Body of pancreas (tissue), 4 donors: ENCODE measurements at regions not wholly inside any gene's neighbourhood (a gene's known extent, or its start where the extent isn't known, plus 50 kb on each side); places are given as distances from the start of the nearest gene placed in this dataset.

Experiments used
- POLR2A ChIP-seq, 3 donors: fragments of 450-650 bp; IDR thresholded peaks; one replicate each; pipeline ENCODE4 v1.6.1; 2016; ENCODE audit warnings: antibody characterized with exemption in 3 of 3, mild to moderate bottlenecking in 2 of 3
- TF ChIP-seq, protein P1 (sequence below), 7 experiments: fragments of 450-650 bp in 4 of 7; fragments of 200-600 bp in 3 of 7; sonication (generic) in 3 of 7; IDR thresholded peaks; one replicate each; pipeline ENCODE4 v1.5.1; 2016 to 2019; ENCODE audit warnings: antibody characterized with exemption in 7 of 7

DNA sequence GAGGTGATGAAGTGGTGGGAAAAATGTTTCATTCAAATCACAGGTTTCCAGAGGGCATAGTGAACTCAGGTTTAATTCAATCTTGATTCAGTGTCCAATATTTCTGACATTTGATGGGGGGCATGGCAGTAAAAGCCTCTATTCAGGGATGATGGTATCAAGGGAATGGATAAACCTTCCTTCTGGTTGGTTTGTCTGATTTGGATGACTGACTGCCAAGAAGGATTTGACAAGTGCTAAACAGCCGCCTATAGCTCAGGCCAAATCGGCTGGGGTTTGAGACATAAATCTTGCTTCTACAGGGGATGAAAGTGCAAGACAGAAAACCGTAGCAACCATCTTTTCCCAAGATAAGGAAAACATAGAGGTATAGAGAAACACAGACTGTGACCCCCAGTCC is 121.8 kb upstream of the C11orf87 start:
- TF ChIP-seq, protein P1, sequence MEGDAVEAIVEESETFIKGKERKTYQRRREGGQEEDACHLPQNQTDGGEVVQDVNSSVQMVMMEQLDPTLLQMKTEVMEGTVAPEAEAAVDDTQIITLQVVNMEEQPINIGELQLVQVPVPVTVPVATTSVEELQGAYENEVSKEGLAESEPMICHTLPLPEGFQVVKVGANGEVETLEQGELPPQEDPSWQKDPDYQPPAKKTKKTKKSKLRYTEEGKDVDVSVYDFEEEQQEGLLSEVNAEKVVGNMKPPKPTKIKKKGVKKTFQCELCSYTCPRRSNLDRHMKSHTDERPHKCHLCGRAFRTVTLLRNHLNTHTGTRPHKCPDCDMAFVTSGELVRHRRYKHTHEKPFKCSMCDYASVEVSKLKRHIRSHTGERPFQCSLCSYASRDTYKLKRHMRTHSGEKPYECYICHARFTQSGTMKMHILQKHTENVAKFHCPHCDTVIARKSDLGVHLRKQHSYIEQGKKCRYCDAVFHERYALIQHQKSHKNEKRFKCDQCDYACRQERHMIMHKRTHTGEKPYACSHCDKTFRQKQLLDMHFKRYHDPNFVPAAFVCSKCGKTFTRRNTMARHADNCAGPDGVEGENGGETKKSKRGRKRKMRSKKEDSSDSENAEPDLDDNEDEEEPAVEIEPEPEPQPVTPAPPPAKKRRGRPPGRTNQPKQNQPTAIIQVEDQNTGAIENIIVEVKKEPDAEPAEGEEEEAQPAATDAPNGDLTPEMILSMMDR (IDR thresholded peaks at IDR 0.05): no peak
- no peak for TF ChIP-seq POLR2A (IDR thresholded peaks at IDR 0.05)
